ENCODE measurements at regions not wholly inside any gene's neighbourhood (a gene's known extent, or its start where the extent isn't known, plus 50 kb on each side); places are given as distances from the start of the nearest gene placed in this dataset.

DNA sequence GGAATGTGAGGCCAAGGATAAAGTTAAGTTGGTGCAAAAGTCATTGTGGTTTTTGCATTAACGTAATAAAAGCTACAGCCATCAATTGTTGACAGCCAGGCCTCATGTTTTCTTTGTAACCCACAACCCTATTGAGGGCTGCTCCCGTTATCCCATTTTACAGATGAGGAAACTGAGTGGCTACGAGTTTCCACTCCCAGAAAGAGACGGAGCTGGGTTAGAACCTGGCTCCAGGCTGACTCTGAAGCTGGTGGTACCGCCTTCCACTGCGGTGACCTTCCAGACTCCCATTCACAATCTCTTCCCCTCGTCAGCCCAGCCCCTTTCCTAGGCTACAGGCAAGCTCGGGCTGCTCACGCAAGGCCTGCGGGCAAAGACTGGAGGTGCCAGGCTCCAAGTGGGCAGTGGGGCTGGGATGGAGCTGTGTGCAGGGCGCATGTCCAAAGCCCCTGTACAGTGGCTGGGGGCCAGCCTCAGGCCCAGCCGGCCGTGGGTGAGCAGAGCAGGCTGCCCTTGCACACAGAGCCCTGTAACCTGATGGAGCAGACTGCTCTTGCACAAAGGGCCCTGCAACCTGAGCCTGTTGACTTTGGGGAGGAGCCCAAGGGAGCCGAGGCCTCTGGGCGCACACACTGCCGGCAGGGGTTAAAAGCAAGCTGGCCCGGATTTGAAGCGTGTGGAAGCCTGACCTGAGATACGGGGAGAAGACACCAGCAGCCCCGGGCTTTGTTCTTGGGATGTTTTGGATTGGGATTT is 97.4 kb upstream of the TMPRSS2 start:
- Histone ChIP-seq H3K27ac (ENCODE audit: low read depth, low read length) (no peak overlapping the region), H3K36me3 (ENCODE audit: control insufficient read depth, insufficient read depth, low read length) (no peaks in the 10 kb centered on the region), H3K27me3 (ENCODE audit: control insufficient read depth, insufficient read depth, low read length, poor library complexity, severe bottlenecking) (no peaks in the 10 kb centered on the region), H3K9me3 (ENCODE audit: control insufficient read depth, low read length) (no peaks in the 10 kb centered on the region), H3K4me3 (ENCODE audit: low read length) (no peak overlapping the region), H3K4me1 (ENCODE audit: control insufficient read depth, insufficient read depth, low read length) (no peaks in the 10 kb centered on the region), H3K9ac (ENCODE audit: extremely low read depth, low read length, poor library complexity, severe bottlenecking) (no peak overlapping the region)
- Mint-ChIP-seq H3K27ac (no peak overlapping the region), H3K9me3 (no peaks in the 10 kb centered on the region), H3K4me3 (no peak overlapping the region), H3K4me1 (peaks cover 4% of the 10 kb centered on the region), H3K27me3 (ENCODE audit: insufficient read depth) (no peaks in the 10 kb centered on the region), H3K36me3 (ENCODE audit: low read depth) (no peaks in the 10 kb centered on the region)
- DNase-seq, result peak; percentile 53
- WGBS, 2 experiments (ENCODE audit: insufficient coverage in 1 of 2, insufficient read length in 1 of 2), result 88 to 91% methylated on average over 8 to 20 of the region's 20 CpGs
- TF ChIP-seq, protein P1, sequence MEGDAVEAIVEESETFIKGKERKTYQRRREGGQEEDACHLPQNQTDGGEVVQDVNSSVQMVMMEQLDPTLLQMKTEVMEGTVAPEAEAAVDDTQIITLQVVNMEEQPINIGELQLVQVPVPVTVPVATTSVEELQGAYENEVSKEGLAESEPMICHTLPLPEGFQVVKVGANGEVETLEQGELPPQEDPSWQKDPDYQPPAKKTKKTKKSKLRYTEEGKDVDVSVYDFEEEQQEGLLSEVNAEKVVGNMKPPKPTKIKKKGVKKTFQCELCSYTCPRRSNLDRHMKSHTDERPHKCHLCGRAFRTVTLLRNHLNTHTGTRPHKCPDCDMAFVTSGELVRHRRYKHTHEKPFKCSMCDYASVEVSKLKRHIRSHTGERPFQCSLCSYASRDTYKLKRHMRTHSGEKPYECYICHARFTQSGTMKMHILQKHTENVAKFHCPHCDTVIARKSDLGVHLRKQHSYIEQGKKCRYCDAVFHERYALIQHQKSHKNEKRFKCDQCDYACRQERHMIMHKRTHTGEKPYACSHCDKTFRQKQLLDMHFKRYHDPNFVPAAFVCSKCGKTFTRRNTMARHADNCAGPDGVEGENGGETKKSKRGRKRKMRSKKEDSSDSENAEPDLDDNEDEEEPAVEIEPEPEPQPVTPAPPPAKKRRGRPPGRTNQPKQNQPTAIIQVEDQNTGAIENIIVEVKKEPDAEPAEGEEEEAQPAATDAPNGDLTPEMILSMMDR (conservative IDR thresholded peaks at IDR 0.05), result no peak

DNA sequence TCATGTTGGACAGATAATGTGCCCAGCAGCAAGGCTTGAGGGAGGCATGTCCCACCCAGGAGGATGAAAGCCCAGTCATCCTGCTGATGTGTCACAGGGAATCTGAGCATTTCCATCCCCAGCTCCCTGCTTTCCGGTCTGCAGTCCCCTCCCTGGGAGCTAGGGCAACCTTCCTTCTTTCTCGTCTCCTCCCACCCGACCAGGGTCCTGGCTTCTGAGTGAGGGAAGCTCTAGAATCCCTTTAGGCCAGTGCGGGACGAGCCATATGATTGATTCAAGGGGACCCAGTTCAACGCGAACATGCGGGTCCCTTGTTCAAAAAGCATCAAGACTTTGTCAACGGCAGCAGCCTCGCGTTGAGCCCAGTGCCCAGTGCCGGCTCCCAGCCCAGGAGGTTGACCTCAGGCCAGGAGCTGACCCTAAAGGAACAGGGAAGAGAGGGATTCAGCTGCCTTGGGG is 96.7 kb upstream of the TMPRSS2 start:
- Histone ChIP-seq H3K27ac (ENCODE audit: low read depth, low read length) (no peak overlapping the region), H3K9me3 (ENCODE audit: control insufficient read depth, low read length) (no peaks in the 10 kb centered on the region), H3K36me3 (ENCODE audit: control insufficient read depth, insufficient read depth, low read length) (no peaks in the 10 kb centered on the region), H3K27me3 (ENCODE audit: control insufficient read depth, insufficient read depth, low read length, poor library complexity, severe bottlenecking) (no peaks in the 10 kb centered on the region), H3K9ac (ENCODE audit: extremely low read depth, low read length, poor library complexity, severe bottlenecking) (no peak overlapping the region), H3K4me1 (ENCODE audit: control insufficient read depth, insufficient read depth, low read length) (no peaks in the 10 kb centered on the region), H3K4me3 (ENCODE audit: low read length) (no peak overlapping the region)
- Mint-ChIP-seq H3K36me3 (ENCODE audit: low read depth) (no peaks in the 10 kb centered on the region), H3K4me3 (no peak overlapping the region), H3K27me3 (ENCODE audit: insufficient read depth) (no peaks in the 10 kb centered on the region), H3K4me1 (peaks cover 4% of the 10 kb centered on the region), H3K9me3 (no peaks in the 10 kb centered on the region), H3K27ac (no peak overlapping the region)
- TF ChIP-seq, protein P1 (conservative IDR thresholded peaks at IDR 0.05), result no peak
- DNase-seq, result peak; percentile 69
- 80 to 87% methylated on average over 8 to 12 of the region's 12 CpGs for WGBS, 2 experiments (ENCODE audit: insufficient coverage in 1 of 2, insufficient read length in 1 of 2)

DNA sequence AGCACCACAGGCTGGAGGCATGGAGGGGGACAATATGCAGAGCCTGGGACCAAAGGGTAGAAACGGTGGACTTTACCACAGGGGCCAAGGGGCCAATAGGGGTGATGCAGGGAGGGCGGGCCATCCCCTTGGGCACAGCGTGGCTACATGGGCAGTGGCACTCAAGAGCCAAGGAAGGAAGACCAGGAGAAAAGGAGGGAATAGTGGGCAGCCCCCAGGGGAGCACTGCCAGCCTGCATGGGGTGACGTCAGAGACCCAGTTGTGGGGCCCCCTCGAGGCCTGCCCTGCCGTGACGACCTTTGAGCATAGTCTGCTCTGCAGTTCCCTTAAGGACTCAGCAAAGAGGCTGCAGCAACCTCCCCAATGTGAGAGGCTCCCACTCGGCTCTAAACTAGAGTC is 95.5 kb upstream of the TMPRSS2 start:
- Mint-ChIP-seq H3K27ac (no peak overlapping the region), H3K27me3 (ENCODE audit: insufficient read depth) (no peaks in the 10 kb centered on the region), H3K4me1 (peaks cover 4% of the 10 kb centered on the region), H3K36me3 (ENCODE audit: low read depth) (no peaks in the 10 kb centered on the region), H3K9me3 (no peaks in the 10 kb centered on the region), H3K4me3 (no peak overlapping the region)
- Histone ChIP-seq H3K9me3 (ENCODE audit: control insufficient read depth, low read length) (no peaks in the 10 kb centered on the region), H3K27me3 (ENCODE audit: control insufficient read depth, insufficient read depth, low read length, poor library complexity, severe bottlenecking) (no peaks in the 10 kb centered on the region), H3K4me1 (ENCODE audit: control insufficient read depth, insufficient read depth, low read length) (no peaks in the 10 kb centered on the region), H3K36me3 (ENCODE audit: control insufficient read depth, insufficient read depth, low read length) (no peaks in the 10 kb centered on the region), H3K27ac (ENCODE audit: low read depth, low read length) (no peak overlapping the region), H3K4me3 (ENCODE audit: low read length) (no peak overlapping the region), H3K9ac (ENCODE audit: extremely low read depth, low read length, poor library complexity, severe bottlenecking) (no peak overlapping the region)
- TF ChIP-seq, protein P1 (conservative IDR thresholded peaks at IDR 0.05), result no peak
- DNase-seq, result peak; percentile 34
- WGBS, 2 experiments (ENCODE audit: insufficient coverage in 1 of 2, insufficient read length in 1 of 2), result 40 to 89% methylated on average over 1 to 8 of the region's 8 CpGs
